ENCODE measurements at regions not wholly inside any gene's neighbourhood (a gene's known extent, or its start where the extent isn't known, plus 50 kb on each side); places are given as distances from the start of the nearest gene placed in this dataset.

GRCh38 chr20:12315652-12316051 lies 398.0 kb downstream of the BTBD3 start:
- ChIA-PET POLR2A (no interaction called here), CTCF (no interaction called here)
- ATAC-seq: no peak
- Mint-ChIP-seq H3K4me3 (no peak overlapping the region), H3K27ac (no peak overlapping the region), H3K36me3 (no peaks in the 10 kb centered on the region), H3K27me3 (ENCODE audit: low read depth) (no peaks in the 10 kb centered on the region), H3K4me1 (peaks cover 19% of the 10 kb centered on the region), H3K9me3 (no peaks in the 10 kb centered on the region)
- TF ChIP-seq, protein P1, sequence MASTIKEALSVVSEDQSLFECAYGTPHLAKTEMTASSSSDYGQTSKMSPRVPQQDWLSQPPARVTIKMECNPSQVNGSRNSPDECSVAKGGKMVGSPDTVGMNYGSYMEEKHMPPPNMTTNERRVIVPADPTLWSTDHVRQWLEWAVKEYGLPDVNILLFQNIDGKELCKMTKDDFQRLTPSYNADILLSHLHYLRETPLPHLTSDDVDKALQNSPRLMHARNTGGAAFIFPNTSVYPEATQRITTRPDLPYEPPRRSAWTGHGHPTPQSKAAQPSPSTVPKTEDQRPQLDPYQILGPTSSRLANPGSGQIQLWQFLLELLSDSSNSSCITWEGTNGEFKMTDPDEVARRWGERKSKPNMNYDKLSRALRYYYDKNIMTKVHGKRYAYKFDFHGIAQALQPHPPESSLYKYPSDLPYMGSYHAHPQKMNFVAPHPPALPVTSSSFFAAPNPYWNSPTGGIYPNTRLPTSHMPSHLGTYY (CRISPR knock-in tag; IDR thresholded peaks at IDR 0.05): no peak
- TF ChIP-seq GABPB1 (CRISPR knock-in tag; IDR thresholded peaks at IDR 0.05): no peak
- TF ChIP-seq, protein P2, sequence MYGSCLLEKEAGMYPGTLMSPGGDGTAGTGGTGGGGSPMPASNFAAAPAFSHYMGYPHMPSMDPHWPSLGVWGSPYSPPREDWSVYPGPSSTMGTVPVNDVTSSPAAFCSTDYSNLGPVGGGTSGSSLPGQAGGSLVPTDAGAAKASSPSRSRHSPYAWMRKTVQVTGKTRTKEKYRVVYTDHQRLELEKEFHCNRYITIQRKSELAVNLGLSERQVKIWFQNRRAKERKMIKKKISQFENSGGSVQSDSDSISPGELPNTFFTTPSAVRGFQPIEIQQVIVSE (CRISPR knock-in tag; IDR thresholded peaks at IDR 0.05; ENCODE audit: borderline replicate concordance): no peak
- TF ChIP-seq, protein P3, sequence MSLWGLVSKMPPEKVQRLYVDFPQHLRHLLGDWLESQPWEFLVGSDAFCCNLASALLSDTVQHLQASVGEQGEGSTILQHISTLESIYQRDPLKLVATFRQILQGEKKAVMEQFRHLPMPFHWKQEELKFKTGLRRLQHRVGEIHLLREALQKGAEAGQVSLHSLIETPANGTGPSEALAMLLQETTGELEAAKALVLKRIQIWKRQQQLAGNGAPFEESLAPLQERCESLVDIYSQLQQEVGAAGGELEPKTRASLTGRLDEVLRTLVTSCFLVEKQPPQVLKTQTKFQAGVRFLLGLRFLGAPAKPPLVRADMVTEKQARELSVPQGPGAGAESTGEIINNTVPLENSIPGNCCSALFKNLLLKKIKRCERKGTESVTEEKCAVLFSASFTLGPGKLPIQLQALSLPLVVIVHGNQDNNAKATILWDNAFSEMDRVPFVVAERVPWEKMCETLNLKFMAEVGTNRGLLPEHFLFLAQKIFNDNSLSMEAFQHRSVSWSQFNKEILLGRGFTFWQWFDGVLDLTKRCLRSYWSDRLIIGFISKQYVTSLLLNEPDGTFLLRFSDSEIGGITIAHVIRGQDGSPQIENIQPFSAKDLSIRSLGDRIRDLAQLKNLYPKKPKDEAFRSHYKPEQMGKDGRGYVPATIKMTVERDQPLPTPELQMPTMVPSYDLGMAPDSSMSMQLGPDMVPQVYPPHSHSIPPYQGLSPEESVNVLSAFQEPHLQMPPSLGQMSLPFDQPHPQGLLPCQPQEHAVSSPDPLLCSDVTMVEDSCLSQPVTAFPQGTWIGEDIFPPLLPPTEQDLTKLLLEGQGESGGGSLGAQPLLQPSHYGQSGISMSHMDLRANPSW (CRISPR knock-in tag; conservative IDR thresholded peaks at IDR 0.05; ENCODE audit: low read depth): no peak
- TF ChIP-seq, protein P4, sequence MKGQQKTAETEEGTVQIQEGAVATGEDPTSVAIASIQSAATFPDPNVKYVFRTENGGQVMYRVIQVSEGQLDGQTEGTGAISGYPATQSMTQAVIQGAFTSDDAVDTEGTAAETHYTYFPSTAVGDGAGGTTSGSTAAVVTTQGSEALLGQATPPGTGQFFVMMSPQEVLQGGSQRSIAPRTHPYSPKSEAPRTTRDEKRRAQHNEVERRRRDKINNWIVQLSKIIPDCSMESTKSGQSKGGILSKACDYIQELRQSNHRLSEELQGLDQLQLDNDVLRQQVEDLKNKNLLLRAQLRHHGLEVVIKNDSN (CRISPR knock-in tag; IDR thresholded peaks at IDR 0.05): no peak
- no peak for TF ChIP-seq NFYB (CRISPR knock-in tag; conservative IDR thresholded peaks at IDR 0.05; ENCODE audit: low read depth)
- TF ChIP-seq SP1 (CRISPR knock-in tag; conservative IDR thresholded peaks at IDR 0.05): no peak
- no peak for TF ChIP-seq TCF7 (CRISPR knock-in tag; IDR thresholded peaks at IDR 0.05; ENCODE audit: low read depth)
- no peak for DNase-seq (ENCODE audit: low spot score)

- H3K36me3 Mint-ChIP-seq: no peaks in the 10 kb centered on the region
- ChIA-PET POLR2A (no interaction called here), CTCF (interaction anchor here (0.5 kb wide), 1 partner anchor 639 kb away, joined by 3 read pairs; no protein-coding TSS in a partner anchor)
- H3K27ac Mint-ChIP-seq: no peak overlapping the region
- no peak for ATAC-seq
- TF ChIP-seq, protein P1 (CRISPR knock-in tag; IDR thresholded peaks at IDR 0.05): no peak
- TF ChIP-seq NR2C2 (CRISPR knock-in tag; IDR thresholded peaks at IDR 0.05) (no peak), IRF2 (CRISPR knock-in tag; IDR thresholded peaks at IDR 0.05; ENCODE audit: borderline replicate concordance, low read depth) (no peak), AR (CRISPR knock-in tag; IDR thresholded peaks at IDR 0.05) (no peak), ELF4 (CRISPR knock-in tag; IDR thresholded peaks at IDR 0.05; ENCODE audit: low read depth) (no peak), TP53 (CRISPR knock-in tag; IDR thresholded peaks at IDR 0.05) (no peak), ZNF317 (CRISPR knock-in tag; IDR thresholded peaks at IDR 0.05; ENCODE audit: borderline replicate concordance, low read depth) (no peak), NFATC4 (CRISPR knock-in tag; IDR thresholded peaks at IDR 0.05) (no peak), NR3C1 (CRISPR knock-in tag; conservative IDR thresholded peaks at IDR 0.05; ENCODE audit: low read depth) (no peak), E2F5 (CRISPR knock-in tag; IDR thresholded peaks at IDR 0.05) (no peak), GRHL2 (CRISPR knock-in tag; IDR thresholded peaks at IDR 0.05; ENCODE audit: insufficient replicate concordance, severe bottlenecking) (no peak)
- H3K4me1 Mint-ChIP-seq: peaks cover 19% of the 10 kb centered on the region
- H3K9me3 Mint-ChIP-seq: no peaks in the 10 kb centered on the region
- DNase-seq (ENCODE audit: low spot score): no peak
- no peak overlapping the region for H3K4me3 Mint-ChIP-seq
- H3K27me3 Mint-ChIP-seq (ENCODE audit: low read depth): no peaks in the 10 kb centered on the region
Measured at GRCh38 chr20:12316794-12317193, 399.1 kb downstream of the BTBD3 start.

Measured in WTC11 (cell line).